Lung (tissue), 11 donors: ENCODE measurements at regions not wholly inside any gene's neighbourhood (a gene's known extent, or its start where the extent isn't known, plus 50 kb on each side); places are given as distances from the start of the nearest gene placed in this dataset.

Source experiments
- ATAC-seq: fragments of 200-7000 bp; cut with Tn5 transposase; one replicate; pipeline ENCODE4 v1.9.1; 2020; ENCODE audit warnings: moderate number of reproducible peaks; ENCODE audit not compliant: insufficient read depth, low FRiP score
- DNase-seq, 3 donors: peaks; one replicate each; pipeline ENCODE4 v3.0.0-alpha.2; 2013 to 2017
- H3K27ac ChIP-seq, 2 donors: one replicate each; pipeline ENCODE4 v1.5.1; 2013; ENCODE audit warnings: mild to moderate bottlenecking in 2 of 2, moderate library complexity in 2 of 2, control low read depth in 1 of 2, inconsistent platforms in 1 of 2, low read depth in 1 of 2, low read length in 1 of 2
- H3K27me3 ChIP-seq, 3 donors: one replicate each; pipeline ENCODE4 v1.5.1; 2013; ENCODE audit warnings: low read length in 2 of 3; ENCODE audit not compliant: control insufficient read depth in 3 of 3, insufficient read depth in 3 of 3
- H3K36me3 ChIP-seq, 4 donors: one replicate each; pipeline ENCODE4 v1.5.1; 2013; ENCODE audit warnings: low read length in 4 of 4, mild to moderate bottlenecking in 1 of 4, moderate library complexity in 1 of 4; ENCODE audit not compliant: control insufficient read depth in 4 of 4, insufficient read depth in 4 of 4
- H3K4me1 ChIP-seq, 5 donors: one replicate each; pipeline ENCODE4 v1.5.1; 2013; ENCODE audit warnings: low read length in 5 of 5, mild to moderate bottlenecking in 2 of 5, moderate library complexity in 1 of 5; ENCODE audit not compliant: control insufficient read depth in 5 of 5, insufficient read depth in 5 of 5
- H3K4me3 ChIP-seq: one replicate; pipeline ENCODE4 v1.5.1; 2013; ENCODE audit warnings: mild to moderate bottlenecking, control low read depth, moderate library complexity
- H3K9ac ChIP-seq, 2 donors: one replicate each; pipeline ENCODE4 v1.5.1; 2013; ENCODE audit warnings: low read length in 2 of 2, control low read depth in 1 of 2; ENCODE audit not compliant: insufficient read depth in 1 of 2
- H3K9me3 ChIP-seq, 4 donors: one replicate each; pipeline ENCODE4 v1.5.1; 2013; ENCODE audit warnings: low read length in 3 of 4, mild to moderate bottlenecking in 1 of 4, moderate library complexity in 1 of 4; ENCODE audit not compliant: control insufficient read depth in 4 of 4, insufficient read depth in 3 of 4
- WGBS, 2 donors: extraction: QIAGEN DNeasy Blood & Tissue Kit; methylation state at CpG; one replicate each; pipeline ENCODE4 v1.1.7; 2013; 5-methylcytosine and 5-hydroxymethylcytosine counted together
- TF ChIP-seq, protein P1 (sequence below): IDR thresholded peaks from 2 replicates; pipeline ENCODE4 v1.5.1; 2012; ENCODE audit warnings: mild to moderate bottlenecking; ENCODE audit errors: control extremely low read depth, extremely low read depth
- donor health status: control.
- donor health status: control.
- donor health status: Bipolar disorder and iron deficiency.
- donor health status: healthy.
- donor health status: DM: yes; HTN: yes; CAD: no.

DNA sequence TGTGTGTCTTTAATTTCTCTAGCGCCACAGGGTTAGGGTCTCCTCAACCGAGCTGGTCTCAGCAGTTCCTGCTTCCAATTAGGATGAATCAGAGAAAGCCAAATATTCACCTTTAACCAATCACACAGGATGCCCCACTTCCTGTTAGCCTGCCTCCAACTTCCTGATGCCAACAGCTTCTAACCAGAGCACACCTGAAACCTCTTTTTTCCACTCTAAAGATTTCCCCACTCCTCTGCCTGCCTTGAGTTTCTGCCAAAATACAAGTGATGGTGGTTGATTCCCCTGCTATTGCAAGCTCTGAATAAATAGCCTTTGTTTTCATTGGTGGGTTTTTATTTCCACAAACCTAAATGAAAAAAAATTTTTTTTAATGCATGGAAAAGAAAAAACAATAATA, 144.7 kb upstream of the UST start:
- Histone ChIP-seq H3K9me3 (no peaks in the 10 kb centered on the region), H3K27me3 (no peaks in the 10 kb centered on the region), H3K36me3 (no peaks in the 10 kb centered on the region), H3K4me1 (peaks cover 0 to 3% (median 0%) of the 10 kb centered on the region in 5 donors), H3K4me3 (no peak overlapping the region), H3K27ac (no peak overlapping the region), H3K9ac (no peak overlapping the region)
- ATAC-seq (no peak), DNase-seq (no peak)
- 78 to 84% methylated on average over 2 of the region's 2 CpGs for WGBS, 2 donors
- TF ChIP-seq, protein P1, sequence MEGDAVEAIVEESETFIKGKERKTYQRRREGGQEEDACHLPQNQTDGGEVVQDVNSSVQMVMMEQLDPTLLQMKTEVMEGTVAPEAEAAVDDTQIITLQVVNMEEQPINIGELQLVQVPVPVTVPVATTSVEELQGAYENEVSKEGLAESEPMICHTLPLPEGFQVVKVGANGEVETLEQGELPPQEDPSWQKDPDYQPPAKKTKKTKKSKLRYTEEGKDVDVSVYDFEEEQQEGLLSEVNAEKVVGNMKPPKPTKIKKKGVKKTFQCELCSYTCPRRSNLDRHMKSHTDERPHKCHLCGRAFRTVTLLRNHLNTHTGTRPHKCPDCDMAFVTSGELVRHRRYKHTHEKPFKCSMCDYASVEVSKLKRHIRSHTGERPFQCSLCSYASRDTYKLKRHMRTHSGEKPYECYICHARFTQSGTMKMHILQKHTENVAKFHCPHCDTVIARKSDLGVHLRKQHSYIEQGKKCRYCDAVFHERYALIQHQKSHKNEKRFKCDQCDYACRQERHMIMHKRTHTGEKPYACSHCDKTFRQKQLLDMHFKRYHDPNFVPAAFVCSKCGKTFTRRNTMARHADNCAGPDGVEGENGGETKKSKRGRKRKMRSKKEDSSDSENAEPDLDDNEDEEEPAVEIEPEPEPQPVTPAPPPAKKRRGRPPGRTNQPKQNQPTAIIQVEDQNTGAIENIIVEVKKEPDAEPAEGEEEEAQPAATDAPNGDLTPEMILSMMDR = no peak

DNA sequence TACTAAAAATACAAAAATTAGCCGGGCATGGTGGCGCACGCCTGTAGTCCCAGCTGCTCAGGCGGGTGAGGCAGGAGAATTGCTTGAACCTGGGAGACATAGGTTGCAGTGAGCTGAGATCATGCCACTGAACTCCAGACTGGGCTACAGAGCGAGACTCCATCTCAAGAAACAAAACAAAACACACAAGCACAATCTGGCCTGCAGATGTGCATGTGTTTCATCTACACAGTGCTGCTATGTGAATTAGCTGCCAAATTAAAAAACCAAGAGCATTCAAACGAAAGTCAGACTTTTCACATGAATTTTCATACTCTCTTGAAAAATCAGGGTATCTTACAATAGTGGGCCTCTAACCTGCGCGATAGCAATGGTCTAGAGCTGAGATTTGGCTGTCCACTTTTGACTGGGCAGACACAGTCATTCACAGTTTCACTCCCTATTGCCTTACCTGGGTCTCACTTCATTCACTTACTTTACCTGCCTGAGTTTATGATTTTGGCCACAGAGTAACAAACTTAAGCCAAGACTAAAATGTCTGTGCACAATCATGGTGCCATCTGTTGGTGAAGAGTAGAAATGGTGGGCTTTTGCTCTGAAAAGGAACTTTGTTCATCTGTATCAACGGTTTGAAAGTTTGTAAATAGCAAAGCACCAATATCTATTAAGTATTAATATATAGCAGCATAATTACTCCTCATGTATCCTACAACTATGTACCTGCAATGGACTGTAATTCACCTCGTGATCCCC, 138.5 kb upstream of the UST start:
- Histone ChIP-seq H3K27me3 (no peaks in the 10 kb centered on the region), H3K36me3 (no peaks in the 10 kb centered on the region), H3K4me3 (no peak overlapping the region), H3K27ac (no peak overlapping the region), H3K4me1 (peaks cover 0 to 5% (median 0%) of the 10 kb centered on the region in 5 donors), H3K9me3 (no peaks in the 10 kb centered on the region), H3K9ac (peak overlapping the region in 1 of 2 donors; percentile 16)
- ATAC-seq (no peak), DNase-seq (no peak)
- WGBS, 2 donors = 80 to 83% methylated on average over 10 of the region's 10 CpGs
- TF ChIP-seq, protein P1 = no peak

GRCh38 chr6:148611213-148611612, 135.6 kb upstream of the UST start:
- Histone ChIP-seq H3K27me3 (no peaks in the 10 kb centered on the region), H3K9me3 (no peaks in the 10 kb centered on the region), H3K36me3 (no peaks in the 10 kb centered on the region), H3K9ac (no peak overlapping the region), H3K27ac (peak overlapping the region in 1 of 2 donors; percentile 11), H3K4me1 (peaks cover 0 to 5% (median 0%) of the 10 kb centered on the region in 5 donors), H3K4me3 (no peak overlapping the region)
- DNase-seq (peak in 1 of 3 donors; percentile 40), ATAC-seq (peak; percentile 48)
- 48 to 79% methylated on average over 8 of the region's 8 CpGs for WGBS, 2 donors
- TF ChIP-seq, protein P1 = no peak
